H1 (cell line): ENCODE measurements at regions not wholly inside any gene's neighbourhood (a gene's known extent, or its start where the extent isn't known, plus 50 kb on each side); places are given as distances from the start of the nearest gene placed in this dataset.
A peak's percentile ranks its signal among the peaks of the same experiment; 100 is the strongest.

Experiments
- CTCF ChIA-PET: fragments of 300-600 bp; sonication (Branson Sonifier 250); formaldehyde crosslinking; loops from one replicate; lab custom pipeline; 2021; ENCODE audit not compliant: partially characterized antibody; lab: Charles Lee
- POLR2A ChIA-PET: fragments of 300-600 bp; sonication (Branson Sonifier 250); formaldehyde crosslinking; loops from one replicate; lab custom pipeline; 2021; ENCODE audit warnings: inconsistent platforms; ENCODE audit not compliant: partially characterized antibody; lab: Charles Lee
- DNase-seq, 2 experiments: peaks; one replicate each; pipeline versions ENCODE4 v3.0.0 to v3.0.0-alpha.2; 2010 to 2022; ENCODE audit warnings: low spot score in 2 of 2, low read depth in 1 of 2, mixed read lengths in 1 of 2
- FAIRE-seq: peaks from 2 replicates; lab custom pipeline; 2011; peaks lifted over from hg19 to GRCh38; lab: Jason Lieb, UNC
- H2AFZ ChIP-seq: 2 replicates; pipeline ENCODE4 v1.8.1; 2012; ENCODE audit warnings: low read length, inconsistent platforms
- H2AK5ac ChIP-seq: 2 replicates; pipeline ENCODE4 v1.6.1; 2013; ENCODE audit warnings: low read depth, low read length
- H2BK120ac ChIP-seq: replicated peaks from 2 replicates; pipeline ENCODE3; 2013; ENCODE audit warnings: low read depth, low read length, inconsistent platforms
- H2BK12ac ChIP-seq: 2 replicates; pipeline ENCODE4 v1.6.1; 2013; ENCODE audit warnings: low read depth, low read length
- H2BK15ac ChIP-seq: 2 replicates; pipeline ENCODE4 v1.6.1; 2013; ENCODE audit warnings: low read length
- H2BK20ac ChIP-seq: 2 replicates; pipeline ENCODE4 v1.6.1; 2013; ENCODE audit warnings: low read length
- H2BK5ac ChIP-seq: 2 replicates; pipeline ENCODE4 v1.6.1; 2013; ENCODE audit warnings: low read depth, low read length
- H3K14ac ChIP-seq: 2 replicates; pipeline ENCODE4 v1.6.1; 2013; ENCODE audit warnings: inconsistent platforms; ENCODE audit not compliant: insufficient read length
- H3K18ac ChIP-seq: 2 replicates; pipeline ENCODE4 v1.6.1; 2013; ENCODE audit warnings: low read length; ENCODE audit errors: extremely low read depth
- H3K23ac ChIP-seq: 2 replicates; pipeline ENCODE4 v1.6.1; 2013; ENCODE audit warnings: inconsistent platforms; ENCODE audit not compliant: insufficient read length
- H3K23me2 ChIP-seq: 2 replicates; pipeline ENCODE4 v1.6.1; 2013; ENCODE audit warnings: low read depth, low read length
- H3K27ac ChIP-seq: 2 replicates; pipeline ENCODE4 v1.6.1; 2011; ENCODE audit warnings: low read depth, low read length, inconsistent platforms
- H3K27me3 ChIP-seq, 4 experiments: replicated peaks in 1 of 4; 1 replicate in 1 of 4; 2 replicates in 3 of 4; pipeline versions ENCODE4 v1.6.1 to v1.8.1; 2011 to 2013; ENCODE audit warnings: low read length in 3 of 4, mild to moderate bottlenecking in 3 of 4, inconsistent platforms in 2 of 4, mixed read lengths in 2 of 4, moderate library complexity in 1 of 4; ENCODE audit not compliant: control insufficient read depth in 3 of 4, insufficient read depth in 3 of 4; ENCODE audit errors: extremely low read depth in 1 of 4
- H3K36me3 ChIP-seq, 4 experiments: 2 replicates each; pipeline versions ENCODE4 v1.6.1 to v1.8.1; 2011 to 2013; ENCODE audit warnings: mild to moderate bottlenecking in 4 of 4, low read length in 3 of 4, moderate library complexity in 2 of 4, control low read depth in 1 of 4, inconsistent platforms in 1 of 4; ENCODE audit not compliant: insufficient read depth in 4 of 4, control insufficient read depth in 2 of 4
- H3K4ac ChIP-seq: replicated peaks from 2 replicates; pipeline ENCODE3; 2013; ENCODE audit warnings: low read length, low read depth, mixed read lengths, inconsistent platforms; ENCODE audit not compliant: insufficient read length
- H3K4me1 ChIP-seq, 4 experiments: replicated peaks in 1 of 4; 1 replicate in 1 of 4; 2 replicates in 3 of 4; pipeline versions ENCODE4 v1.6.1 to v1.8.1; 2011 to 2013; ENCODE audit warnings: low read length in 3 of 4, inconsistent platforms in 2 of 4, mixed read lengths in 1 of 4; ENCODE audit not compliant: insufficient read depth in 4 of 4, control insufficient read depth in 3 of 4
- H3K4me2 ChIP-seq, 2 experiments: 2 replicates each; pipeline versions ENCODE4 v1.6.1 to v1.8.1; 2011 to 2013; ENCODE audit warnings: low read depth in 2 of 2, low read length in 2 of 2, control low read depth in 1 of 2, inconsistent platforms in 1 of 2, mild to moderate bottlenecking in 1 of 2; ENCODE audit not compliant: insufficient read depth in 1 of 2
- H3K4me3 ChIP-seq, 4 experiments: fragments of 200-600, 300-600 bp in 1 of 4; sonication (generic), shearing (Covaris generic), sonication (Bioruptor Twin) in 1 of 4; 2 replicates each; pipeline versions ENCODE4 v1.5.1 to v1.8.1; 2011 to 2016; ENCODE audit warnings: low read length in 4 of 4, low read depth in 3 of 4, control low read depth in 2 of 4, inconsistent platforms in 2 of 4, mild to moderate bottlenecking in 2 of 4, mixed read lengths in 1 of 4, moderate library complexity in 1 of 4; ENCODE audit not compliant: insufficient read depth in 2 of 4; ENCODE audit errors: extremely low read depth in 1 of 4
- H3K56ac ChIP-seq: replicated peaks from 2 replicates; pipeline ENCODE3; 2013; ENCODE audit warnings: low read depth, mild to moderate bottlenecking, mixed read lengths, low read length, inconsistent platforms; ENCODE audit not compliant: insufficient read length
- H3K79me1 ChIP-seq: 2 replicates; pipeline ENCODE4 v1.6.1; 2013; ENCODE audit warnings: low read depth, low read length, control low read depth
- H3K79me2 ChIP-seq, 2 experiments: 2 replicates each; pipeline versions ENCODE4 v1.6.1 to v1.8.1; 2012 to 2013; ENCODE audit warnings: low read length in 2 of 2, mild to moderate bottlenecking in 2 of 2, inconsistent platforms in 1 of 2; ENCODE audit not compliant: insufficient read depth in 2 of 2, control insufficient read depth in 1 of 2
- H3K9ac ChIP-seq, 4 experiments: replicated peaks in 1 of 4; 1 replicate in 1 of 4; 2 replicates in 3 of 4; pipeline versions ENCODE4 v1.6.1 to v1.8.1; 2011 to 2013; ENCODE audit warnings: low read depth in 3 of 4, low read length in 3 of 4, control low read depth in 2 of 4, mild to moderate bottlenecking in 2 of 4, moderate library complexity in 2 of 4, inconsistent platforms in 1 of 4; ENCODE audit errors: extremely low read depth in 1 of 4
- H3K9me3 ChIP-seq, 2 experiments: 2 replicates each; pipeline versions ENCODE4 v1.6.1 to v1.8.1; 2012 to 2013; ENCODE audit warnings: mild to moderate bottlenecking in 2 of 2, moderate library complexity in 2 of 2, control low read depth in 1 of 2, inconsistent platforms in 1 of 2, low read depth in 1 of 2, low read length in 1 of 2, mixed read lengths in 1 of 2; ENCODE audit not compliant: insufficient read depth in 2 of 2
- H4K20me1 ChIP-seq, 2 experiments: replicated peaks in 1 of 2; 2 replicates each; pipeline versions ENCODE3 to v1.8.1; 2011 to 2013; ENCODE audit warnings: inconsistent platforms in 2 of 2, low read length in 2 of 2, mild to moderate bottlenecking in 1 of 2; ENCODE audit not compliant: insufficient read depth in 2 of 2, control insufficient read depth in 1 of 2
- H4K5ac ChIP-seq: 2 replicates; pipeline ENCODE4 v1.6.1; 2013; ENCODE audit warnings: low read length, low read depth, mixed read lengths, inconsistent platforms; ENCODE audit not compliant: insufficient read length
- H4K8ac ChIP-seq: 2 replicates; pipeline ENCODE4 v1.8.0; 2013; ENCODE audit warnings: mild to moderate bottlenecking, moderate library complexity, low read length, inconsistent platforms; ENCODE audit not compliant: insufficient read depth; ENCODE audit errors: extremely low read depth
- H4K91ac ChIP-seq: replicated peaks from 2 replicates; pipeline ENCODE3; 2013; ENCODE audit warnings: low read length, mixed read lengths, inconsistent platforms; ENCODE audit not compliant: insufficient read length
- BCL11A ChIP-seq, 2 experiments: IDR thresholded peaks; one replicate each; pipeline ENCODE4 v1.6.1; 2011; ENCODE audit warnings: low read depth in 2 of 2, low read length in 2 of 2, mild to moderate bottlenecking in 2 of 2
- CBX5 ChIP-seq: fragments of 300-800, 300-1000 bp; sonication (generic); IDR thresholded peaks from 2 replicates; pipeline ENCODE4 v1.7.1; 2016; ENCODE audit warnings: antibody characterized with exemption, low read length, low read depth
- CEBPB ChIP-seq: IDR thresholded peaks from 2 replicates; pipeline ENCODE4 v1.6.1; 2012; ENCODE audit warnings: low read depth, low read length
- CHD2 ChIP-seq: IDR thresholded peaks from 2 replicates; pipeline ENCODE4 v1.6.1; 2012; ENCODE audit warnings: low read length, improper control_type of control experiment
- CREB1 ChIP-seq: IDR thresholded peaks from 2 replicates; pipeline ENCODE4 v1.6.1; 2012; ENCODE audit warnings: inconsistent platforms
- CTBP2 ChIP-seq: IDR thresholded peaks from 2 replicates; pipeline ENCODE4 v1.7.0; 2011; ENCODE audit warnings: borderline replicate concordance, mild to moderate bottlenecking, moderate library complexity, mixed read lengths, low read length; ENCODE audit not compliant: insufficient read depth, insufficient read length
- GTF2F1 ChIP-seq: IDR thresholded peaks from 2 replicates; pipeline ENCODE4 v1.6.1; 2012; ENCODE audit warnings: low read depth, low read length, improper control_type of control experiment, borderline replicate concordance
- HDAC6 ChIP-seq: IDR thresholded peaks from one replicate; pipeline ENCODE4 v1.7.1; 2012; ENCODE audit warnings: low read depth, mild to moderate bottlenecking, inconsistent platforms, low read length, moderate library complexity
- JUN ChIP-seq: IDR thresholded peaks from 2 replicates; pipeline ENCODE4 v1.6.1; 2011; ENCODE audit warnings: low read depth, mild to moderate bottlenecking, improper control_type of control experiment, low read length
- MAFK ChIP-seq: IDR thresholded peaks from 2 replicates; pipeline ENCODE4 v1.6.1; 2012; ENCODE audit warnings: low read depth, mild to moderate bottlenecking, improper control_type of control experiment, low read length
- SP2 ChIP-seq: IDR thresholded peaks from 2 replicates; pipeline ENCODE4 v1.6.1; 2012; ENCODE audit warnings: mild to moderate bottlenecking, low read length, inconsistent platforms
- TAF7 ChIP-seq: optimal IDR thresholded peaks from 2 replicates; pipeline ENCODE3; 2011; ENCODE audit warnings: low read depth, mild to moderate bottlenecking, inconsistent platforms, low read length, moderate library complexity, borderline replicate concordance
- TCF12 ChIP-seq: IDR thresholded peaks from 2 replicates; pipeline ENCODE4 v1.6.1; 2011; ENCODE audit warnings: low read depth, mild to moderate bottlenecking, low read length
- ZNF274 ChIP-seq: IDR thresholded peaks from 2 replicates; pipeline ENCODE4 v1.7.0; 2012; ENCODE audit warnings: low read length, borderline replicate concordance; ENCODE audit errors: extremely low read depth
- WGBS, 2 experiments: shearing (Covaris generic) in 1 of 2; methylation state at CpG; one replicate each; pipeline versions ENCODE4 v1.1.6 to v1.1.7; 2013 to 2015; ENCODE audit warnings: low lambda C conversion rate in 2 of 2, mixed read lengths in 2 of 2, inconsistent platforms in 1 of 2, low coverage in 1 of 2, missing lambda C conversion rate in 1 of 2; ENCODE audit not compliant: insufficient replicate concordance in 2 of 2, insufficient coverage in 1 of 2, insufficient read length in 1 of 2; ENCODE audit errors: extremely low coverage in 1 of 2, missing lambda C conversion rate in 1 of 2; 5-methylcytosine and 5-hydroxymethylcytosine counted together
- TF ChIP-seq, protein P1 (sequence below): IDR thresholded peaks from 2 replicates; pipeline ENCODE4 v1.6.1; 2012; ENCODE audit warnings: inconsistent platforms

DNA sequence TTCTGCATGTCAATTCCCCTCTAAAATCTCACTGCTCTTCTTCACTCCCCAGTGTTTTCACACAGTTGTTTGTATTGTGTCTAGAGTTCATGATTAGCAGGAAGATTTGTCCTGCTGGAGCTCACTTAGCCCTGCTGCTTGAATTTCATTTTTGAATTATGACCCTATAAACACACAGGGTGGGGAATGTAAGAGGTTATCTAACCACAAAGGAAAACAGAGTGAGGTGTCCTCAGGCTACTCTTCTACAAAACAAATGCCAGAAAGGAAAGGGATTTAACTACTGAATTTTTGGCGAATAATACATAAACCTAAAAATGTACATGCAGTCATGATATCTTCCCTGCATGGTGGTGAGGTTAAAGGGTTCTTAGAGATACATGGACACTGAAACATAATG, 215.1 kb upstream of the CNTN4 start:
- POLR2A ChIA-PET = no interaction called here
- Histone ChIP-seq H4K8ac (no peak overlapping the region), H3K56ac (no peak overlapping the region), H3K27me3 (no peaks in the 10 kb centered on the region), H3K18ac (no peak overlapping the region), H2BK20ac (no peak overlapping the region), H3K14ac (no peak overlapping the region), H3K4me1 (no peaks in the 10 kb centered on the region), H2BK5ac (no peak overlapping the region), H3K79me1 (no peaks in the 10 kb centered on the region), H3K9ac (no peak overlapping the region), H3K36me3 (no peaks in the 10 kb centered on the region; a peak in 1 of 8 replicates), H2BK15ac (no peak overlapping the region), H2AFZ (0 out of 2 replicates have a peak overlapping the region, but pooled peaks have one; percentile 8), H4K5ac (no peak overlapping the region), H3K23me2 (no peaks in the 10 kb centered on the region), H3K23ac (no peak overlapping the region), H3K4ac (no peak overlapping the region), H3K4me3 (no peak overlapping the region), H4K20me1 (no peaks in the 10 kb centered on the region), H4K91ac (no peak overlapping the region), H3K79me2 (no peaks in the 10 kb centered on the region), H3K4me2 (no peak overlapping the region), H2BK120ac (no peak overlapping the region), H2BK12ac (no peak overlapping the region), H3K9me3 (no peaks in the 10 kb centered on the region), H2AK5ac (no peak overlapping the region), H3K27ac (no peak overlapping the region)
- 100% methylated on average over 1 of the region's 1 CpG; no CpG with 5 or more reads in 1 of the 2 experiments for WGBS, 2 experiments
- CTCF ChIA-PET = no interaction called here
- no peak for DNase-seq
- FAIRE-seq = no peak
- TF ChIP-seq, protein P1, sequence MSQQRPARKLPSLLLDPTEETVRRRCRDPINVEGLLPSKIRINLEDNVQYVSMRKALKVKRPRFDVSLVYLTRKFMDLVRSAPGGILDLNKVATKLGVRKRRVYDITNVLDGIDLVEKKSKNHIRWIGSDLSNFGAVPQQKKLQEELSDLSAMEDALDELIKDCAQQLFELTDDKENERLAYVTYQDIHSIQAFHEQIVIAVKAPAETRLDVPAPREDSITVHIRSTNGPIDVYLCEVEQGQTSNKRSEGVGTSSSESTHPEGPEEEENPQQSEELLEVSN = no peak
- TF ChIP-seq BCL11A (IDR thresholded peaks at IDR 0.05; ENCODE audit: low read depth in 2 of 2, low read length in 2 of 2) (no peak), TCF12 (no peak), JUN (no peak), CHD2 (no peak), SP2 (no peak), CREB1 (no peak), CBX5 (no peak), CEBPB (no peak), TAF7 (no peak), ZNF274 (no peak), MAFK (no peak), HDAC6 (no peak), CTBP2 (no peak), GTF2F1 (no peak)
